Uterus (tissue), 3 donors: ENCODE measurements at regions not wholly inside any gene's neighbourhood (a gene's known extent, or its start where the extent isn't known, plus 50 kb on each side); places are given as distances from the start of the nearest gene placed in this dataset.

Experiments
- DNase-seq, 2 donors: peaks; one replicate each; pipeline ENCODE4 v3.0.0-alpha.2; 2019 to 2020
- H3K27ac ChIP-seq, 2 donors: fragments of 200-600 bp; sonication (generic); 1 replicate in 1 of 2; 2 replicates in 1 of 2; pipeline ENCODE4 v1.5.1; 2016 to 2018
- H3K27me3 ChIP-seq, 2 donors: fragments of 200-600 bp; sonication (generic); one replicate each; pipeline ENCODE4 v1.5.1; 2018 to 2019; ENCODE audit warnings: control low read depth in 1 of 2
- H3K36me3 ChIP-seq, 2 donors: fragments of 200-600 bp; sonication (generic); one replicate each; pipeline ENCODE4 v1.5.1; 2019; ENCODE audit warnings: control low read depth in 1 of 2
- H3K4me1 ChIP-seq, 2 donors: fragments of 200-600 bp; sonication (generic); one replicate each; pipeline ENCODE4 v1.5.1; 2018 to 2019; ENCODE audit warnings: control low read depth in 1 of 2
- H3K4me3 ChIP-seq, 2 donors: fragments of 200-600 bp; sonication (generic); 1 replicate in 1 of 2; 2 replicates in 1 of 2; pipeline ENCODE4 v1.5.1; 2018 to 2019; ENCODE audit warnings: mild to moderate bottlenecking in 1 of 2
- H3K9me3 ChIP-seq, 2 donors: fragments of 200-600 bp; sonication (generic); one replicate each; pipeline ENCODE4 v1.5.1; 2019; ENCODE audit warnings: control low read depth in 1 of 2
- CTCF ChIP-seq, 4 experiments: fragments of 200-600 bp in 2 of 4; fragments of 450-650 bp in 2 of 4; sonication (generic) in 2 of 4; IDR thresholded peaks; one replicate each; pipeline ENCODE4 v1.5.1; 2016 to 2019; ENCODE audit warnings: antibody characterized with exemption in 4 of 4, mild to moderate bottlenecking in 2 of 4, moderate library complexity in 1 of 4
- POLR2A ChIP-seq, 2 donors: fragments of 450-650 bp; IDR thresholded peaks; one replicate each; pipeline ENCODE4 v1.6.1; 2016; ENCODE audit warnings: antibody characterized with exemption in 2 of 2, mild to moderate bottlenecking in 1 of 2, moderate library complexity in 1 of 2
- intact Hi-C: fragments of 100-400 bp; cut with DNase I; formaldehyde crosslinking; loops from one replicate; pipeline ENCODE4 v1.15.1; 2023; ENCODE audit warnings: low total_unique reads
- donor health status: DM: yes; HTN: yes; CAD: no.

GRCh38 chr18:56516789-56517188 lies 121.6 kb downstream of the TXNL1 start:
- intact Hi-C loops, result no loop called here

GRCh38 chr18:56515522-56515921 lies 122.9 kb downstream of the TXNL1 start:
- Histone ChIP-seq H3K27me3 (no peaks in the 10 kb centered on the region), H3K4me1 (no peaks in the 10 kb centered on the region), H3K36me3 (no peaks in the 10 kb centered on the region), H3K9me3 (no peaks in the 10 kb centered on the region), H3K4me3 (no peak overlapping the region), H3K27ac (no peak overlapping the region)
- no peak for DNase-seq
- intact Hi-C loops, result no loop called here
- TF ChIP-seq POLR2A (IDR thresholded peaks at IDR 0.05) (no peak), CTCF (IDR thresholded peaks at IDR 0.05) (no peak)

More at GRCh38 chr18:56516789-56517188, 121.6 kb downstream of the TXNL1 start:
- H3K4me1 ChIP-seq, result no peaks in the 10 kb centered on the region
- no peaks in the 10 kb centered on the region for H3K36me3 ChIP-seq
- no peaks in the 10 kb centered on the region for H3K9me3 ChIP-seq
- H3K27me3 ChIP-seq, result no peaks in the 10 kb centered on the region
- TF ChIP-seq POLR2A (IDR thresholded peaks at IDR 0.05) (no peak), CTCF (IDR thresholded peaks at IDR 0.05) (no peak)
- no peak overlapping the region for H3K4me3 ChIP-seq
- peak; percentile 69 to 85 for DNase-seq
- H3K27ac ChIP-seq, result peak overlapping the region; percentile 62 to 68

GRCh38 chr18:56511996-56512395 lies 126.4 kb downstream of the TXNL1 start:
- Histone ChIP-seq H3K9me3 (no peaks in the 10 kb centered on the region), H3K36me3 (no peaks in the 10 kb centered on the region), H3K4me3 (no peak overlapping the region), H3K27me3 (no peaks in the 10 kb centered on the region), H3K27ac (no peak overlapping the region), H3K4me1 (no peaks in the 10 kb centered on the region)
- TF ChIP-seq CTCF (IDR thresholded peaks at IDR 0.05), result no peak
- no peak for TF ChIP-seq POLR2A (IDR thresholded peaks at IDR 0.05)
- DNase-seq, result no peak
- intact Hi-C loops, result no loop called here

- Histone ChIP-seq H3K27ac (no peak overlapping the region), H3K4me1 (no peaks in the 10 kb centered on the region), H3K4me3 (no peak overlapping the region), H3K9me3 (no peaks in the 10 kb centered on the region), H3K27me3 (no peaks in the 10 kb centered on the region), H3K36me3 (no peaks in the 10 kb centered on the region)
- intact Hi-C loops, result no loop called here
- no peak for DNase-seq
- TF ChIP-seq CTCF (IDR thresholded peaks at IDR 0.05), result no peak
- TF ChIP-seq POLR2A (IDR thresholded peaks at IDR 0.05), result no peak
These were observed 128.3 kb downstream of the TXNL1 start for GRCh38 chr18:56510108-56510507.

GRCh38 chr18:56509656-56510055 lies 128.7 kb downstream of the TXNL1 start:
- H3K9me3 ChIP-seq, result no peaks in the 10 kb centered on the region
- H3K27me3 ChIP-seq, result no peaks in the 10 kb centered on the region
- intact Hi-C loops, result no loop called here
- no peak for TF ChIP-seq POLR2A (IDR thresholded peaks at IDR 0.05)
- no peak for TF ChIP-seq CTCF (IDR thresholded peaks at IDR 0.05)
- no peaks in the 10 kb centered on the region for H3K36me3 ChIP-seq
- no peaks in the 10 kb centered on the region for H3K4me1 ChIP-seq
- H3K27ac ChIP-seq, result no peak overlapping the region
- no peak overlapping the region for H3K4me3 ChIP-seq
- no peak for DNase-seq
